Ishikawa (cell line): ENCODE measurements at regions not wholly inside any gene's neighbourhood (a gene's known extent, or its start where the extent isn't known, plus 50 kb on each side); places are given as distances from the start of the nearest gene placed in this dataset.

Experiments used
- CEBPB ChIP-seq: IDR thresholded peaks from 2 replicates; pipeline ENCODE4 v1.6.1; 2012
- CREB1 ChIP-seq: IDR thresholded peaks from 2 replicates; pipeline ENCODE4 v1.6.1; 2012; ENCODE audit warnings: low read depth
- EGR1 ChIP-seq: IDR thresholded peaks from 2 replicates; pipeline ENCODE4 v1.6.1; 2012
- EP300 ChIP-seq: IDR thresholded peaks from 2 replicates; pipeline ENCODE4 v1.6.1; 2012; ENCODE audit warnings: borderline replicate concordance
- FOXM1 ChIP-seq: IDR thresholded peaks from 2 replicates; pipeline ENCODE4 v1.6.1; 2012; ENCODE audit warnings: low read depth, borderline replicate concordance
- MAX ChIP-seq: IDR thresholded peaks from 2 replicates; pipeline ENCODE4 v1.6.1; 2012
- NFIC ChIP-seq: IDR thresholded peaks from 2 replicates; pipeline ENCODE4 v1.6.1; 2012
- RAD21 ChIP-seq: IDR thresholded peaks from 2 replicates; pipeline ENCODE4 v1.6.1; 2012; ENCODE audit warnings: low read depth
- REST ChIP-seq: IDR thresholded peaks from 2 replicates; pipeline ENCODE4 v1.6.1; 2012; ENCODE audit warnings: low read depth, mild to moderate bottlenecking
- TAF1 ChIP-seq: IDR thresholded peaks from 2 replicates; pipeline ENCODE4 v1.6.1; 2012; ENCODE audit warnings: low read depth, mild to moderate bottlenecking
- TCF12 ChIP-seq: IDR thresholded peaks from 2 replicates; pipeline ENCODE4 v1.6.1; 2012; ENCODE audit warnings: low read depth
- TEAD4 ChIP-seq: IDR thresholded peaks from 2 replicates; pipeline ENCODE4 v1.6.1; 2012
- USF1 ChIP-seq: IDR thresholded peaks from 2 replicates; pipeline ENCODE4 v1.6.1; 2012
- YY1 ChIP-seq: IDR thresholded peaks from 2 replicates; pipeline ENCODE4 v1.6.1; 2012; ENCODE audit warnings: low read depth
- ZBTB7A ChIP-seq: IDR thresholded peaks from 2 replicates; pipeline ENCODE4 v1.6.1; 2012; ENCODE audit warnings: low read depth

- no peak for TF ChIP-seq TEAD4
- TF ChIP-seq USF1: no peak
- TF ChIP-seq RAD21: no peak
- no peak for TF ChIP-seq FOXM1
- TF ChIP-seq EGR1: no peak
- TF ChIP-seq YY1: no peak
- TF ChIP-seq NFIC: no peak
- TF ChIP-seq TCF12: no peak
- TF ChIP-seq EP300: no peak
These were observed 149.2 kb downstream of the EMP1 start for GRCh38 chr12:13345722-13346121.

GRCh38 chr12:13343375-13343774, 146.8 kb downstream of the EMP1 start:
- TF ChIP-seq TCF12 (no peak), YY1 (no peak), RAD21 (no peak), USF1 (no peak), ZBTB7A (no peak), TEAD4 (no peak), EP300 (no peak), FOXM1 (no peak), EGR1 (no peak), MAX (no peak), CREB1 (no peak), TAF1 (no peak), NFIC (no peak), CEBPB (no peak), REST (no peak)

- no peak for TF ChIP-seq TAF1
- no peak for TF ChIP-seq CEBPB
- no peak for TF ChIP-seq TCF12
These were observed 146.4 kb downstream of the EMP1 start for GRCh38 chr12:13342971-13343370.

- TF ChIP-seq TAF1 (no peak), FOXM1 (no peak), REST (no peak), EP300 (no peak), CEBPB (no peak), YY1 (no peak), TEAD4 (no peak), MAX (no peak), EGR1 (no peak), USF1 (no peak), NFIC (no peak), RAD21 (no peak), CREB1 (no peak), ZBTB7A (no peak), TCF12 (no peak)
These were observed 143.6 kb downstream of the EMP1 start for GRCh38 chr12:13340149-13340548.

GRCh38 chr12:13339538-13339937, 143.0 kb downstream of the EMP1 start:
- TF ChIP-seq EP300 (no peak), TEAD4 (peak; percentile 16; the same call in 1 of the 2 replicates)

GRCh38 chr12:13339091-13339490, 142.6 kb downstream of the EMP1 start:
- no peak for TF ChIP-seq TEAD4
- TF ChIP-seq YY1: no peak
- no peak for TF ChIP-seq EGR1
- TF ChIP-seq MAX: no peak
- TF ChIP-seq TCF12: no peak
- no peak for TF ChIP-seq ZBTB7A
- TF ChIP-seq RAD21: no peak
